Spleen (tissue), 11 donors: ENCODE measurements at regions not wholly inside any gene's neighbourhood (a gene's known extent, or its start where the extent isn't known, plus 50 kb on each side); places are given as distances from the start of the nearest gene placed in this dataset.

Source experiments
- DNase-seq: peaks from one replicate; pipeline ENCODE4 v3.0.0-alpha.2; 2020
- H3K27ac ChIP-seq, 8 donors: fragments of 200-600 bp; sonication (generic) in 7 of 8; 1 replicate in 4 of 8; 2 replicates in 4 of 8; pipeline versions ENCODE4 v1.5.0 to v1.8.0; 2016 to 2021; ENCODE audit warnings: inconsistent platforms in 4 of 8, mild to moderate bottlenecking in 4 of 8, moderate library complexity in 1 of 8
- H3K27me3 ChIP-seq, 7 donors: fragments of 200-600 bp; sonication (generic) in 6 of 7; replicated peaks in 1 of 7; 1 replicate in 4 of 7; 2 replicates in 3 of 7; pipeline versions ENCODE4 v1.5.0 to v1.8.0; 2016 to 2021; ENCODE audit warnings: inconsistent platforms in 3 of 7, mild to moderate bottlenecking in 1 of 7
- H3K36me3 ChIP-seq, 6 donors: fragments of 200-600 bp; sonication (generic) in 5 of 6; 1 replicate in 4 of 6; 2 replicates in 2 of 6; pipeline versions ENCODE4 v1.5.0 to v1.8.0; 2016 to 2021; ENCODE audit warnings: inconsistent platforms in 2 of 6
- H3K4me1 ChIP-seq, 6 donors: fragments of 200-600 bp; sonication (generic) in 5 of 6; 1 replicate in 3 of 6; 2 replicates in 3 of 6; pipeline versions ENCODE4 v1.5.0 to v1.8.0; 2016 to 2021; ENCODE audit warnings: inconsistent platforms in 3 of 6
- H3K4me3 ChIP-seq, 8 donors: fragments of 200-600 bp; sonication (generic) in 7 of 8; 1 replicate in 4 of 8; 2 replicates in 4 of 8; pipeline versions ENCODE4 v1.5.0 to v1.8.0; 2016 to 2021; ENCODE audit warnings: inconsistent platforms in 4 of 8, mild to moderate bottlenecking in 4 of 8, moderate library complexity in 2 of 8
- H3K9me3 ChIP-seq, 8 donors: fragments of 200-600 bp; sonication (generic) in 7 of 8; 1 replicate in 4 of 8; 2 replicates in 4 of 8; pipeline versions ENCODE4 v1.5.0 to v1.8.0; 2016 to 2021; ENCODE audit warnings: inconsistent platforms in 4 of 8
- POLR2A ChIP-seq, 3 donors: fragments of 450-650 bp; IDR thresholded peaks; one replicate each; pipeline ENCODE4 v1.5.1; 2017; ENCODE audit warnings: antibody characterized with exemption in 3 of 3, mild to moderate bottlenecking in 1 of 3
- POLR2AphosphoS5 ChIP-seq, 3 donors: sonication (generic); formaldehyde crosslinking; IDR thresholded peaks; one replicate each; pipeline ENCODE4 v1.5.1; 2017; ENCODE audit warnings: antibody characterized with exemption in 3 of 3
- WGBS, 5 donors: extraction: QIAGEN DNeasy Blood & Tissue Kit in 3 of 5; methylation state at CpG; one replicate each; pipeline versions ENCODE4 v1.1.5 to v1.1.7; 2013 to 2018; 5-methylcytosine and 5-hydroxymethylcytosine counted together
- intact Hi-C: fragments of 100-400 bp; cut with DNase I; formaldehyde crosslinking; loops from one replicate; pipeline ENCODE4 v1.15.0; 2023; ENCODE audit warnings: low total_unique reads
- TF ChIP-seq, protein P1 (sequence below), 11 experiments: fragments of 200-600 bp in 7 of 11; fragments of 450-650 bp in 4 of 11; sonication (generic) in 4 of 11; IDR thresholded peaks in 8 of 11; conservative IDR thresholded peaks in 3 of 11; 1 replicate in 7 of 11; 2 replicates in 4 of 11; pipeline versions ENCODE4 v1.4.0 to v1.8.0; 2016 to 2021; ENCODE audit warnings: antibody characterized with exemption in 11 of 11, inconsistent platforms in 4 of 11, mild to moderate bottlenecking in 1 of 11
- donor health status: healthy with polysubstance abuse.
- donor health status: DM: no; HTN: no; CAD: no; lungs with moderate emphysema.
- donor health status: DM: no; HTN: no; CAD: no.
- donor health status: Bipolar disorder and iron deficiency.
- donor health status: healthy.
- donor health status: DM: no; HTN: no; CAD: no.
- donor health status: DM: yes; HTN: yes; CAD: no.

DNA sequence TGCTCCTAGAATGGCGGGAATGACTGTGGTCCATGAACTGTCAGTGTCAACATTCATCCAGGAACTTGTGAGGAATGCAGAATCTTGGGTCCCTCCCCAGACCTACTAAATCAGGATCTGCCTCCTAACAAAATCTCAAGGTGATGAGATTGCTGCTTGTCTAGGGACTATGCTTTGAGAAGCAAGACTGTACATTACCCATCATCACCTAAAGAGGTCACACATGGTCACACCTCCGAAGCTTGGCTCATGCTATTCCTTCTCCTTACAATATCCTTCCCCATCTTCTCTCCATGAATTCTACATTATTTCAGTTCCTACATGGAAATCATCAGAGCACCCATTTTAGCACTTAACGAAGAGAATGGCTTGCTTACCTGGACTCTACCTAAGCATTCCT lies 102.3 kb upstream of the JARID2 start:
- no peaks in the 10 kb centered on the region for H3K36me3 ChIP-seq
- no peaks in the 10 kb centered on the region for H3K4me1 ChIP-seq
- no peaks in the 10 kb centered on the region for H3K9me3 ChIP-seq
- TF ChIP-seq POLR2AphosphoS5 (IDR thresholded peaks at IDR 0.05): no peak
- no peak for TF ChIP-seq POLR2A (IDR thresholded peaks at IDR 0.05)
- TF ChIP-seq, protein P1, sequence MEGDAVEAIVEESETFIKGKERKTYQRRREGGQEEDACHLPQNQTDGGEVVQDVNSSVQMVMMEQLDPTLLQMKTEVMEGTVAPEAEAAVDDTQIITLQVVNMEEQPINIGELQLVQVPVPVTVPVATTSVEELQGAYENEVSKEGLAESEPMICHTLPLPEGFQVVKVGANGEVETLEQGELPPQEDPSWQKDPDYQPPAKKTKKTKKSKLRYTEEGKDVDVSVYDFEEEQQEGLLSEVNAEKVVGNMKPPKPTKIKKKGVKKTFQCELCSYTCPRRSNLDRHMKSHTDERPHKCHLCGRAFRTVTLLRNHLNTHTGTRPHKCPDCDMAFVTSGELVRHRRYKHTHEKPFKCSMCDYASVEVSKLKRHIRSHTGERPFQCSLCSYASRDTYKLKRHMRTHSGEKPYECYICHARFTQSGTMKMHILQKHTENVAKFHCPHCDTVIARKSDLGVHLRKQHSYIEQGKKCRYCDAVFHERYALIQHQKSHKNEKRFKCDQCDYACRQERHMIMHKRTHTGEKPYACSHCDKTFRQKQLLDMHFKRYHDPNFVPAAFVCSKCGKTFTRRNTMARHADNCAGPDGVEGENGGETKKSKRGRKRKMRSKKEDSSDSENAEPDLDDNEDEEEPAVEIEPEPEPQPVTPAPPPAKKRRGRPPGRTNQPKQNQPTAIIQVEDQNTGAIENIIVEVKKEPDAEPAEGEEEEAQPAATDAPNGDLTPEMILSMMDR (IDR thresholded peaks at IDR 0.05 in 8 of 11, conservative IDR thresholded peaks at IDR 0.05 in 3 of 11): no peak
- no peak overlapping the region for H3K27ac ChIP-seq
- H3K27me3 ChIP-seq: no peaks in the 10 kb centered on the region
- 89 to 96% (median 92%) methylated on average over 3 of the region's 3 CpGs for WGBS, 5 donors
- no peak for DNase-seq
- intact Hi-C loops: no loop called here
- no peak overlapping the region for H3K4me3 ChIP-seq

DNA sequence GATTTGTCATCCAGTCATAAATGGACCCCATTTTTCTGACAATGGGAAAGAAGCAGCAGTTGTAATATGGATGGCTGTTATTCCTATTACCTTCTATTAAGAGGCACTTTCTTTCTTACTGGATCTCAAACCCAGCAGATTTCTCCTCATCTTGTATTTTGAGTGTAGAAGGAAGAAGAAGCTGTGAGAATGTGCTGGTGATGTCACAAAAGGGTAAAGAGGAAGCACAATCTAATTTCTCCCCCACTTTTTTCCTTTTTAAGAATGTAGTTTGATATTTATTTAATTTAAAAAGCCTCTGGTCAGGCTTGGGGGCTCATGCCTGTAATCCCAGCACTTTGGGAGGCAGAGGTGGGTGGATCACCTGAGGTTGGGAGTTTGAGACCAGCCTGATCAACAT lies 100.0 kb upstream of the JARID2 start:
- TF ChIP-seq, protein P1 (IDR thresholded peaks at IDR 0.05 in 8 of 11, conservative IDR thresholded peaks at IDR 0.05 in 3 of 11): no peak
- TF ChIP-seq POLR2AphosphoS5 (IDR thresholded peaks at IDR 0.05): no peak
- no peak for TF ChIP-seq POLR2A (IDR thresholded peaks at IDR 0.05)
- intact Hi-C loops: no loop called here
- Histone ChIP-seq H3K4me3 (no peak overlapping the region), H3K27me3 (no peaks in the 10 kb centered on the region), H3K4me1 (peaks cover 0 to 7% (median 1%) of the 10 kb centered on the region in 6 donors), H3K27ac (no peak overlapping the region), H3K9me3 (no peaks in the 10 kb centered on the region), H3K36me3 (no peaks in the 10 kb centered on the region)
- DNase-seq: no peak

DNA sequence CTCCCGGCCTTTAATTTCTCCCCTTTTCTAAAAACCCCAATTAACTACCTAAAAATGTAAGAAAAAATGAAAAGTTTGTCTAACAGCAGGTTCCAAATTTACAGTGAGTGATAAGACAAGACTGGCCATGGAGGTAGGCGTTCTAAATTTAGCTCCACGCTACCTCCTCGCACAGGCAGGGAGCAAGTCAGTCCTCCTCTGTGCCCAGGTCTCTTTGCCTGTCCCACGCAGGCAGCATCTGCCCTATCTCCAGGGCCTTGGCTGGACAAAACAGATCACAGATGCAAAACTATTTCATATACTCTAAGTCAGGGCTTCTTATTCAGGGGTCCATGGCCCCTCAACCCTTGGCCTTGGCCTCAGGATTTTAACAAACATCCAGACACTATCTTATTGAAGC lies 98.0 kb upstream of the JARID2 start:
- Histone ChIP-seq H3K9me3 (no peaks in the 10 kb centered on the region), H3K4me3 (no peak overlapping the region), H3K4me1 (peaks cover 0 to 19% (median 8%) of the 10 kb centered on the region in 6 donors), H3K27me3 (no peaks in the 10 kb centered on the region), H3K36me3 (no peaks in the 10 kb centered on the region), H3K27ac (no peak overlapping the region)
- WGBS, 5 donors: 91 to 98% (median 93%) methylated on average over 5 of the region's 5 CpGs
- intact Hi-C loops: no loop called here
- DNase-seq: peak; percentile 32
- no peak for TF ChIP-seq POLR2AphosphoS5 (IDR thresholded peaks at IDR 0.05)
- TF ChIP-seq, protein P1 (IDR thresholded peaks at IDR 0.05 in 8 of 11, conservative IDR thresholded peaks at IDR 0.05 in 3 of 11): no peak
- TF ChIP-seq POLR2A (IDR thresholded peaks at IDR 0.05): no peak

DNA sequence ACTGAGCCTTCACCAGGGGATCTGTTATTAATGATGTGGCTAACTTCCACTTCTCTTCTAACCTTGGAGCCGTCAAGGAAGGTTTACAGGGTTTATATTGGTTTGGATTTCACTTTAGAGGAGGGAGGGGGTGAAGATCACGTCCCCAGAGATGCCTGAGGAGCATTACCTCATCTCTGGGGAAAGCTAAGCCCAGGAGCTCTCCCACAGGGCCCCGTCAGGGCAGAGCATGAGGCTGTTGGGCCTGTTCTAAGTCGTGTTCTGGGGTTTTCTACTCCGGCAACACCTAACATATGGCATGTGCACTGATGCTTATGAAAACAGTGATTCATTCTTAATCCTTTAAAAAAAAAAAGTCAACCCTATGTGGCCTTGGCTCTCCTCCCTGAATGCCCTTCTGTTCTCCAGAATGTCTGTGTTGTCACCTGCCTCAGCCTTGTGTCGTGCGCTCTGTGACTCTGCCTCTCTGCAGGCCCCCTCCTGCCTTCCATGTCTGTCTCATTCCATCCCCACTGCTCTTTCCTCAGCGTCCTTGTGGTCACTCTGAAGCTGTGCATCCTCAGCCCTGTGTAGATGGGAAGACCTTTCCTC lies 97.4 kb upstream of the JARID2 start:
- WGBS, 5 donors: 61 to 77% (median 76%) methylated on average over 8 of the region's 8 CpGs
- TF ChIP-seq, protein P1 (IDR thresholded peaks at IDR 0.05 in 8 of 11, conservative IDR thresholded peaks at IDR 0.05 in 3 of 11): no peak
- no peak for TF ChIP-seq POLR2AphosphoS5 (IDR thresholded peaks at IDR 0.05)
- no peak for TF ChIP-seq POLR2A (IDR thresholded peaks at IDR 0.05)
- DNase-seq: peak; percentile 12
- H3K4me3 ChIP-seq: no peak overlapping the region
- intact Hi-C loops: no loop called here
- H3K9me3 ChIP-seq: no peaks in the 10 kb centered on the region
- H3K27me3 ChIP-seq: no peaks in the 10 kb centered on the region
- H3K4me1 ChIP-seq: peaks cover 0 to 19% (median 8%) of the 10 kb centered on the region in 6 donors
- no peaks in the 10 kb centered on the region for H3K36me3 ChIP-seq
- no peak overlapping the region for H3K27ac ChIP-seq
